Ramos (cell line): ENCODE measurements at regions not wholly inside any gene's neighbourhood (a gene's known extent, or its start where the extent isn't known, plus 50 kb on each side); places are given as distances from the start of the nearest gene placed in this dataset.

Experiments used
- in situ Hi-C: fragments of 300-500 bp; cut with MboI; formaldehyde crosslinking; loops from one replicate; pipeline ENCODE4 v1.14.3; 2022; ENCODE audit warnings: low sequenced_read_pairs; ENCODE audit not compliant: unreplicated experiment

- in situ Hi-C loops, result no loop called here
Observed at GRCh38 chr5:67338421-67338820, 141.8 kb upstream of the CD180 start.

DNA sequence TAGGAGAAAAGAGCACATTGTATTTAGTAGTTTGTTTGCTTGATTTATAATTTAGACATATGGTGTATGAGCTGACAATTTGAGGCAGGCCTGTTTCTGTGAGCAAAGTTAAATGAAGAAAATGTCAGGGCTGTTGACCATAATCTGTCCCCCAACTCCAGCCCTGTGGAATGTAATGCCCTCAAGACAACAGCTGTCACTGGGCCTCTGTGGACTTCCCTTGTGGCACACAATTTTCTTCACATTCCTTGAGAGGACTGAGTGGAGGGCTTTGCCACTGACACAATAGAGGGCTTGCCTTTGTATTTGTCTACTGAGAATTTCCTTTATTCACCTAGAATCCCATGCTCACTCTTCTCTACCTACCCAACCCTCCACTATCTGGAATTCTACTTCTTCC, 141.2 kb upstream of the CD180 start:
- in situ Hi-C loops, result no loop called here

GRCh38 chr5:67335426-67335825, 138.8 kb upstream of the CD180 start:
- in situ Hi-C loops, result no loop called here

DNA sequence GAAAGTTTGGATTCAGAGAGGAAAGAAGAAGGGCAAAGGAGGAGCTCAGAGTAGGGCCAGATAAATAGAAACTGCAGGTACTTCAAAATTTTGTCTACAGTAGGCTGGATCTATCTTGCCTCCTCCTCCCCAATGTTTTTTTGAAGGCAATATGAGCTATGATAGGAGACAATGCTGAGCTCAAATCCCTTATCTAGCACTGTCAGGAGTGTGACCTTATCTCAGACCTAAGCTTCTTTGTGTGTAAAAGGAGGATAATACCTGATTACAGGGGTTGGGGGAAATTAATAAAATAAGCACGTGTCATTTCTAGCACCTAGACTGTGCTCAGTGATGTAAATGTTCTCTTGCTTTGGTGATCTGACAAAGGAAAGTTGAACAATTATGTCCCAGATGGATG, 137.8 kb upstream of the CD180 start:
- in situ Hi-C loops, result no loop called here

DNA sequence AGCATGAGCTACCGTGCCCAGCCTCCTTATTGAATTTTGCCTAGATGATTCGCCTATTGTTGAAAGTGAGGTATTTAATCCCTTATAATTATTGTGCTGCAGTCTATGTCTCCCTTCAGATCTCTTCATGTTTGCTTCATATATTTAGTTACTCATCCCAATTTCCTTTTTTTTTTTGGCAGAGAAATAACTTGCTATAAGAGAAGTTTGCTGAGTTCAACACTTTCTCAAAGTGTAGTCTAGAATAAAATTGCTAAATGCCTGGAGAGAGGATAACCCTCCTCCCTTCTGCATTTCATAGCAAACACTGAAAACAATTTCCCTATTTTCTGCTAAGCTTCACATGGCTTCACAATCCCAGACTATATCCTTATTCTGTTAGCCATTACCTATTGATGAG, 136.6 kb upstream of the CD180 start:
- in situ Hi-C loops, result no loop called here

DNA sequence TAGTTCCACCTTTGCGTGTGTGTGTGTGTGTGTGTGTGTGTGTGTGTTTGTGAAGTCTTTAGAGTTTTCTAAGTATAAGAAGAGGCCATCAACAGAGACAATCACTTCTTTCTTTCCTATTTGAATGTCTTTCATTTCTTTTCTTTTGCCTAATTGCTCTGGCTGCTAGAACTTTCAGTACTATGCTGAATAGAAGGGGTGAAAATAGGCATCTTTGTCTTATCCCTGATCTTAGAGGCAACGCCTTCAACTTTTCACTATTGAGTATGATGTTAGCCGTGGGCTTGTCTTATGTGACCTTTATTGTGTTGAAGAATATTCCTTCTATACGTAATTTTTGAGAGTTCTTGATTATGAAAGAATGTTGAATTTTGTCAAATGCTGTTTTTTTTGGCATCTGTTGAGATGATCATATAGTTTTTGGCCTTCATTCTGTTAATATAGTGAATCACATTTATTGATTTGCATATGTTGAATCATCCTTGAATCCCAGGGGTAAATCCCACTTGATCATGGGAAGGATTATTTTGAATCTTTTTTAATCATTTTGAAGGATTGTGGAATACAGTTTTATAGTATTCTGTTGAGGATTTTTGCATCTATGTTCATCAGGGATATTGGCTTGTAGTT, 134.8 kb upstream of the CD180 start:
- in situ Hi-C loops, result no loop called here

DNA sequence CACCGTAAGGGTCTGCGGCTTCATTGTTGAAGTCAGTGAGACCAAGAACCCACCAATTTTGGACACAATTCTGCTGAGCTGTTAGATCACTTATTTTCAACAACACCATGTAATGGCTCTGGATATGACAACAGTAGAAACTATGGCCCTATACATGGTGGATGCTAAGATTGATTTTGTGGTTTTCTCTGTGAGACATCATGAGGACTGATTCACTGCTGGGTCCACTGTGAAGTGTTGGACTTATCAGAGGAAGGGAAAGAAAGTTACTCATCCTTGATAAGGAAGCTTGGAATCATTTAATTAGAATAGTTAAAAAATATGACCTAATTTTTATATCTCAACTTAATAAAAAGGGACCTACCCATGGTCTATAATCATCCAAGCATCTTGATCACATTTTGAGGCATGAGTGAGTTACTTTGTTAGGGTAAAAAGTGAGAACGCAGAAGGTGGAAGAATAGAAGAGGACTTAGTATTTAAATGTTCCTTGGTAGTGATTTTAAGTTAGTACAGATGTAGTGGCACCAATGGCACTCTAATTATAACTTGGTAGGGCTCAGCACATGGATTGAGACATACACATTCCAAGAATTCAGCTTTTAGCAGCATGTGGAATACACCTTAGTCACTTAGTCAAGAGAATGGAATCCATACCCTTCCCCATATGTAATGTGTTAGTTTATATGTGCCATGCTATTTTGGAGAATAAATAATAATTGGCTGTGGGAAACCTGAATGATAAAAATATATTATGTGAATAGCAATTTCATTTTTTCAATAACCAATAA, 123.5 kb upstream of the CD180 start:
- in situ Hi-C loops, result no loop called here

DNA sequence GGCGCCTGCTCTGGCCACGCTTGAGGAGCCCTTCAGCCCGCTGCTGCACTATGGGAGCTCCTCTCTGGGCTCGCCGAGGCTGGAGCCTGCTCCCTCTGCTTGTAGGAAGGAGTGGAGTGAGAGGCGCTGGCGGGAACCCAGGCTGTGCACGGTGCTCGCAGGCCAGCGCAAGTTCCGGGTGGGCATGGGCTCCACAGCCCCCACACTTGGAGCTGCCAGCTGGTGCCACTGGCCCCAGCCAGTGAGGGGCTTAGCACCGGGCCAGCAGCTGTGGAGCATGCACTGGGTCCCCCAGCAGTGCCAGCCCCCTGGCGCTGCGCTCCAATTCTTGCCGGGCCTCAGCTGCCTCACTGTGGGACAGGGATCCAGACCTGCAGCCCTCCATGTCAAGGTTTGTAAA, 122.1 kb upstream of the CD180 start:
- in situ Hi-C loops, result no loop called here

- in situ Hi-C loops, result no loop called here
Observed at GRCh38 chr5:67317603-67318002, 121.0 kb upstream of the CD180 start.

DNA sequence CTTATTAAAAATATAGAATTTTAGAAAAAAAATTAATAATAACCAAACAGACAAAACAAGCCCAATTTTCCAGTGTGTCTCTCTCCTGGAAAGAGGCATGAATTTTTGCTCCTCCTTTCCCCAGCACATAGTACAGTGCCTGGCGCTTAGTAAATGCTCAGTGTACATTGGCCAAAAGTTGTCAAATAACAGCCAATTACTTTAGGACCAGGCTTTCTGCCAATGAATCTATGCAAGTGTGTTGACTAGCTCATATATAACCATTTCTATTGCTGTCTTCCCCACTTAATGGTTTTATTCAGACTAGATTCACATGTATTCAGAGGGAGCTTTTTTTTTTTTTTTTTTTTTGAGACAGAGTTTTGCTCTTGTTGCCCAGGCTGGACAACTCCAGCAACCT, 120.1 kb upstream of the CD180 start:
- in situ Hi-C loops, result no loop called here

DNA sequence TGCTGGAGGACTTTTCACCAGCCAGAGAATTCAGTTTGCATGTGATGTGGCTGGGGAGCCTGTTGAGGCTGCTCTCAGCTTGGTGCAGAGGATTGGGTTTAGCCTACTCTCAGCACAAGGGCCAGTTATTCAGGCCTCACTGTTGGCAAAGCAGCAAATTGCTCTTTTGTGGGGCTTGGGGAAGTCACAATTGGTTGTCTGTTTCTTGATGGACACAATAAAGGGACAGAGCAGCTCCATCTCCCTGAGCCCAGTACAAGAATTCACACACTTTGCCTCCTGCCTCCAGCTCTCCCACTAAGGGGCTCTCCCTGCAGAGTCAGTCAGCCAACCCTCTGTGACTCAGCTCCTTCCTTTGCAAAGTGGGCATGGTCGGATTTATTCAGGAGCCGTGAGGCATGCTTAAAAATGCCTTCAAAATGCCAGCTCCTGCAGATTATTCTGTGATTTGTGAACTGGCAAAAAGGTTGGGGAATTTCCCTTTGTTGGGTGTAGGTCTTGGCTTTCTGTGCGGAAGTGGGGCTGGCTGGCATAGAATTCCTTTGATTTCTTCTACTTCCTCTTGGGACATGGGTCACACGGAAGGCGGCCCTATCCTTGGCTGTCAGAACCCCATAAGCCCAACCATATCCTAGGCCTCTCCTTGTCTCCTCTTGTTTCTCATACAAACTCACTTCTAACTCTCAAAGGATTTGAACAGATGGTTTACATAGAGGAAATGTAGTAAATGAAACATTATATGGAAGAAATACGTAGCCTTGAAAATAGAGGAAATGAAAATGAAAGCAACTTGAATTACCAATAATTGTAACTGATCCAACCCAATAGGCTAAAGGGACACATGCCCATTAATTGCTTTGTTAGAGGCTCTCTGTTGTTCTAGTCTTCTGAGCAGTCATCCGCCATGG, 118.7 kb upstream of the CD180 start:
- in situ Hi-C loops, result no loop called here

- in situ Hi-C loops, result no loop called here
Observed at GRCh38 chr5:67311701-67312100, 115.1 kb upstream of the CD180 start.

DNA sequence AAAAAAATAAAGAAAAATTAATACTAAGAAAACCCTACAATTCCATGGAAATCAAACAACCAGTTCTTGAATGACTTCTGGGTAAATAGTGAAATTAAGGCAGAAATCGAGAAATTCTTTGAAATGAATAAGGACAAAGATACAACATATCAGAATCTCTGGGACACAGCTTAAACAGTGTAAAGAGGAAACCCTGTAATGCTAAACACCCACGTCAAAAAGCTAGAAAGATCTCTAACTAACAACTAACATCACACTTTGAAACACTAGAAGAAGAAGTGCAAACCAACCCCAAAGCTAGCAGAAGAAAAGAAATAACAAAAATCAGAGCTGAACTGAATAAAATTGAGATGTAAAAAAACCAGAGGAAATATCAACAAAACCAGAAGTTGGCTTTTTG, 114.6 kb upstream of the CD180 start:
- in situ Hi-C loops, result no loop called here

DNA sequence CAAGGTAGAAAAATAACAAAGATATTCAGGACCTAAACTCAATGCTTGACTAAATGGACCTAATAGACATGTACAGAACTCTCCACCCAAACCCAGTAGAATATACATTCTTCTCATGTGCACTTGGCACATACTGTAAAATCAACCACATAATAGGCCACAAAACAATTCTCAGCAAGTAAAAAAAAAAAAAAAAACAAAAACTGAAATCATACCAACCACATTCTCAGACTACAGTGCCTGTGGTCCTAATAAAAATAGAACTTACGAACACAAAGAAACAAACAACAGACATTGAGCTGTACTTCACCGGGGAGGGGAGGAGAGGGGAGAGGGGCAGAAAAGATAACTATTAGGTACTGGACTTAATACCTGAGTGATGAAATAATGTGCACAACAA, 114.1 kb upstream of the CD180 start:
- in situ Hi-C loops, result no loop called here

DNA sequence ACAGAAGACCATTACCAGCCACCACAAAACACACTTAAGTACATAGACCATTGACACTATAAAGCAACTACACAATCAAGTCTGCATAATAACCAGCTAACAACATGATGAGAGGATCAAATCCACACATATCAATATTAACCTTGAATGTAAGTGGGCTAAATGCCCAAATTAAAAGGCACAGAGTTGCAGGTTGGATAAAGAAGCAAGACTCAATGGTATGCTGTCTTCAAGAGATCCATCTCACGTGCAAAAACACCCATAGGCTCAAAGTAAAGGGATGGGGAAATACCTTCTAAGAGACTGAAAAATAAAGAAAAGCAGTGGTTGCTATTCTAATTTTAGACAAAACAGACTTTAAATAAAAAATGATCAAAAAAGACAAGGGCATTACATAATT, 113.6 kb upstream of the CD180 start:
- in situ Hi-C loops, result no loop called here

DNA sequence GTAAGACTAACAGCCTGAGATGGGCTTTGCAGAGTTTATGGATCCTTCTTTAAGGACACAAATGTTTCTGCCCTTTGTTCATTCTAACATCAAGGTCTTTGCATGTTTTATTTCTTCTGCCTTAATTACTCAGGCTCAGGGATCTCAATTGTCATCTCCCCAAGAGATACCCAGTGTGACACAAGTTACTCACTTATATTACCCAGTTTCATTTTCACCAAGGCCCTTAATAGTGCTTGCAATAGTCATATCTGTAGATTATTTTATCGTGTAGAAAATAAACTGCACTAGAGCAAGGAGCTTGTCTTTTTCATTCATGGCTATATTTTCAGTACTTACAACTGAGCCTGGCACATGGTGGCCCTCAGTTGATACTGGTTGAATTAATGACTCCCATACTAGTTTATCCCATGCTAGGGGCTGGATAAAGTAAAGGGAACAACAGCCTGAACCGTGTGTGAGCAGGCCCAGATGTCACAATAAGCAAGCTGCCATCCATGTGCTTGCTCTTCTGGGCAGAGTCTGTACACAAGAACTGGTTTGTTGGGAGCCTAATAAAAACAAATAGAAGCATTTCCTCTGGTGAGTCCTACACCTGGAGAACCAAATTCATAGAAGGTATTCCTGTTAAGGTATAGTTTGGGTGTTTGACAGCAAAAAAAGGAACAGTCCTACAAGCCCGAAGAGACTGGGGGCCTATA, 112.5 kb upstream of the CD180 start:
- in situ Hi-C loops, result no loop called here

- in situ Hi-C loops, result no loop called here
Observed at GRCh38 chr5:67306965-67307607, 110.5 kb upstream of the CD180 start.

DNA sequence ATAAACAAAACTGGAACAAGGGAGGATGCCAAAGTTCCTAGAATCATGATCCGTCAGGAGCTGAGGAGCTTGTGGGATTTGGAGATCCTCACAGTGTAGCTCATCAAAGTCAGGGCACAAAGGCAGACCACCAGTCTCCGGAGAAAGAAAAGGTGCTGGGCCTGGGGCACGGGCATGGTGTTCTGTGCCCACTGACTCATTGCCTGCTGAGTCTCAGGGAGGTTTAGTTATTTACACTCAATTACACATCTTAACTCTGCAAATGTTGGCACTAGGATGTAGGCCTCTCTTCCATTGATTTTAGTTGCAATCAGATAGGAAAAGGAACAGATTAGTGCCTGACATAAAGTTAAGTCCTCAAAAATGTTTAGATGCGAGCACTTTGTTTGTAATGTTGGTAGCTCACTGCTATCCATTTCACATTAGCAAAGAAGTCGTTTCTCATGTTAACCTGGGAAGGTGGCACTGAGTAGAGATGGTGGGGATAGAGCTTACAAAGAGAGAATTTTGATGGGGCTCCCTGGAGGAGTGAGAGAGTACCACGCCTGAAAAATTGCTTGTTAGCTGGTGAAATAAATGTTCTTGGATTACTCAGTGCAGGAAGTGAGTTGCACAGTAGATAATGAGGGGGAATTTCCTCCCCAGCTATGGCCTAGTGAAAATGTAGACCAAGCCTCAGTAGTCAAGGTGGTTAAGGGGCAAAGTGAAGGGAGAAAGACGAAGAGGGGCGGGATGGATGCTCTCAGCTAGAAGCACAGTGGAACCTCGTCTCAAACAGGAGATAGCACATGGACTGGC, 109.5 kb upstream of the CD180 start:
- in situ Hi-C loops, result no loop called here

- in situ Hi-C loops, result no loop called here
Observed at GRCh38 chr5:67305401-67305800, 108.8 kb upstream of the CD180 start.
